ENCODE measurements at regions not wholly inside any gene's neighbourhood (a gene's known extent, or its start where the extent isn't known, plus 50 kb on each side); places are given as distances from the start of the nearest gene placed in this dataset.

GRCh38 chr11:126122863-126123262 lies 60.2 kb upstream of the CDON start:
- no peak for DNase-seq
- intact Hi-C loops (cut with DNase I, micrococcal nuclease): no loop called here
- Histone ChIP-seq H3K9me3 (no peaks in the 10 kb centered on the region), H3K4me1 (ENCODE audit: low read depth) (no peaks in the 10 kb centered on the region), H3K4me3 (no peak overlapping the region), H3K36me3 (ENCODE audit: low read depth) (no peaks in the 10 kb centered on the region)
- TF ChIP-seq, protein P1, sequence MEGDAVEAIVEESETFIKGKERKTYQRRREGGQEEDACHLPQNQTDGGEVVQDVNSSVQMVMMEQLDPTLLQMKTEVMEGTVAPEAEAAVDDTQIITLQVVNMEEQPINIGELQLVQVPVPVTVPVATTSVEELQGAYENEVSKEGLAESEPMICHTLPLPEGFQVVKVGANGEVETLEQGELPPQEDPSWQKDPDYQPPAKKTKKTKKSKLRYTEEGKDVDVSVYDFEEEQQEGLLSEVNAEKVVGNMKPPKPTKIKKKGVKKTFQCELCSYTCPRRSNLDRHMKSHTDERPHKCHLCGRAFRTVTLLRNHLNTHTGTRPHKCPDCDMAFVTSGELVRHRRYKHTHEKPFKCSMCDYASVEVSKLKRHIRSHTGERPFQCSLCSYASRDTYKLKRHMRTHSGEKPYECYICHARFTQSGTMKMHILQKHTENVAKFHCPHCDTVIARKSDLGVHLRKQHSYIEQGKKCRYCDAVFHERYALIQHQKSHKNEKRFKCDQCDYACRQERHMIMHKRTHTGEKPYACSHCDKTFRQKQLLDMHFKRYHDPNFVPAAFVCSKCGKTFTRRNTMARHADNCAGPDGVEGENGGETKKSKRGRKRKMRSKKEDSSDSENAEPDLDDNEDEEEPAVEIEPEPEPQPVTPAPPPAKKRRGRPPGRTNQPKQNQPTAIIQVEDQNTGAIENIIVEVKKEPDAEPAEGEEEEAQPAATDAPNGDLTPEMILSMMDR (IDR thresholded peaks at IDR 0.05): no peak
- ATAC-seq: no peak

DNA sequence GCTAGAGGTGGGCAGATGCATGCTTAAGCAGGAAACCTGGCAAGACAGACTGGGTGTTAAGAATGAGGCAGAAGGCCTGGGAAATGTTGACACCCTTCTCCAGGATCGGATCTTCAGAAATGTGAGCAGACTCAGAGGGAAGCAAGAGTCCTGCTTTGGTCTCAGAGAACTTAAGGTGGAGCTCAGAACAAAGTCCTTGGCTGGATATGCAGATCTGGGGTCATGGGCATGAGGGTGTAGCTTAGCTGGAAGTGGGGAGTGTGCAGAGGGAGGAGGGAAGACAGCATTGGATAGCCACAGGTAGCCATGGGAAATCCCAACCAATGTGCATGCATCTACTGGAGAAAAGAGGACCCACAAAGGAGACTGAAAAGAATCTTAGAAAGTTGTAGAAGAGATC lies 58.6 kb upstream of the CDON start:
- ATAC-seq (peak; percentile 62), DNase-seq (no peak)
- no peak overlapping the region for H3K4me3 ChIP-seq
- peaks cover 3% of the 10 kb centered on the region for H3K4me1 ChIP-seq (ENCODE audit: low read depth)
- intact Hi-C loops (cut with DNase I, micrococcal nuclease): no loop called here
- TF ChIP-seq, protein P1 (IDR thresholded peaks at IDR 0.05): no peak
- H3K36me3 ChIP-seq (ENCODE audit: low read depth): no peaks in the 10 kb centered on the region
- no peaks in the 10 kb centered on the region for H3K9me3 ChIP-seq

GRCh38 chr11:126118806-126119205 lies 56.1 kb upstream of the CDON start:
- H3K36me3 ChIP-seq (ENCODE audit: low read depth): no peaks in the 10 kb centered on the region
- no peak for ATAC-seq
- DNase-seq: no peak
- no peaks in the 10 kb centered on the region for H3K9me3 ChIP-seq
- intact Hi-C loops (cut with DNase I, micrococcal nuclease): no loop called here
- TF ChIP-seq, protein P1 (IDR thresholded peaks at IDR 0.05): no peak
- peaks cover 23% of the 10 kb centered on the region for H3K4me1 ChIP-seq (ENCODE audit: low read depth)
- H3K4me3 ChIP-seq: no peak overlapping the region

DNA sequence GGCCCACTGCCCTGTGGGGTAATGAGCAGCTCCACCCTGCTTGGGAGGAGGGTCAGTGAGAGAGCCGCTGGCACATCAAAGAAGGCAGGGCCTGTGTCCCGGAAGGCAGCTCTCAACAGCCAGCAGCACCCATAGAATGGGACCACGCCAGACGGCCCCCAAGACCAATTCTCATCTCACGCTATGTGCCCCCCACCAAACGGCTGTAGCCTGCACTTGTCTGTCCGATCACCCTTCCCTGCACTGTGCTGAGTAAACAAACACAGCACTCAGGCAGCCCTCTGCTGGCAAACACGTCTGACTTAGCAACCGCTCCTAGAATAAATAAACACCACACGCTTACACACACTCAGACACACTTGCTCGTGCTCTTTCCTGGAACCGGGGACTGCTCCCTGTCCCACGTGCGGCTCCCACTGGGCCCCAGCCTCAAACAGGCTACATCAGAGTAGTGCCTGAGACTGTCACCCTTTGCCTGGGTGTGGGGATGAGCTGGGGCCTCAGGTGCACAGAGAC lies 53.2 kb upstream of the CDON start:
- peak; percentile 82 for ATAC-seq
- TF ChIP-seq, protein P1 (IDR thresholded peaks at IDR 0.05): no peak

GRCh38 chr11:126115127-126115495 lies 52.4 kb upstream of the CDON start:
- TF ChIP-seq, protein P1 (IDR thresholded peaks at IDR 0.05): no peak
- ATAC-seq (peak; percentile 33), DNase-seq (peak; percentile 63 to 78 (median 68))
- Histone ChIP-seq H3K9me3 (no peaks in the 10 kb centered on the region), H3K4me3 (no peak overlapping the region), H3K4me1 (ENCODE audit: low read depth) (peaks cover 27% of the 10 kb centered on the region), H3K36me3 (ENCODE audit: low read depth) (no peaks in the 10 kb centered on the region)
- intact Hi-C loops (cut with DNase I, micrococcal nuclease): no loop called here

More for the DNA sequence above, 53.2 kb upstream of the CDON start:
- Histone ChIP-seq H3K36me3 (ENCODE audit: low read depth) (no peaks in the 10 kb centered on the region), H3K4me1 (ENCODE audit: low read depth) (peaks cover 27% of the 10 kb centered on the region), H3K9me3 (no peaks in the 10 kb centered on the region), H3K4me3 (no peak overlapping the region)
- DNase-seq: peak; percentile 66 to 77 (median 76)
- intact Hi-C loops (cut with DNase I, micrococcal nuclease): no loop called here
